ENCODE measurements at regions not wholly inside any gene's neighbourhood (a gene's known extent, or its start where the extent isn't known, plus 50 kb on each side); places are given as distances from the start of the nearest gene placed in this dataset.

GRCh38 chr13:72650051-72650700 lies 77.3 kb downstream of the MZT1 start:
- no peak for TF ChIP-seq POLR2A (IDR thresholded peaks at IDR 0.05)
- no peak for TF ChIP-seq CTCF (IDR thresholded peaks at IDR 0.05)

Data from esophagus squamous epithelium (tissue), 4 donors.